Erythroblast (primary cell): ENCODE measurements at regions not wholly inside any gene's neighbourhood (a gene's known extent, or its start where the extent isn't known, plus 50 kb on each side); places are given as distances from the start of the nearest gene placed in this dataset.

Experiments used
- GATA1 ChIP-seq: IDR thresholded peaks from 2 replicates; pipeline ENCODE4 v1.6.1; 2011; ENCODE audit warnings: low read depth, mild to moderate bottlenecking, control low read depth, low read length, moderate library complexity
- POLR2A ChIP-seq: IDR thresholded peaks from 2 replicates; pipeline ENCODE4 v1.6.1; 2011; ENCODE audit warnings: mild to moderate bottlenecking, low read length

DNA sequence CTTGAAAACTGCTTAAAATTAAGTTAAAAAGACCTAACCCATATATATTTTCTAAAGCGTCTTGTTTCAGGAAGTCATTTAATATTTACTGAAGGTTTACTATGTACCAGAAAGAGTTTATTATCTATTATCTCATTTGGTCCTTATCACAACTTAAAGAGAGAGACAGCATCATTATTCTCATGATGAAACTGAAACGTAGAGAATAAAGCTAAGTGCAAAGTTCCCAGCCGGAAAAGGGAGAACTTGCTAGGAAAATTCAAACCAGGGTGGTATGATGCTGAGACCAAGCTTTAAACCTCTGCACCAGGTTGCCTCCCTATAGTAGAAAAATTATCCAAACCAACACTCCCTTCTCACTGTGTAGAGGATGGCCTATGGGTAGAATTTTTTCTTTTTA, 207.7 kb upstream of the BMPER start:
- no peak for TF ChIP-seq POLR2A
- no peak for TF ChIP-seq GATA1
